Cerebellar cortex (tissue), 1 donor: ENCODE measurements at regions not wholly inside any gene's neighbourhood (a gene's known extent, or its start where the extent isn't known, plus 50 kb on each side); places are given as distances from the start of the nearest gene placed in this dataset.

ENCODE experiments used
- DNase-seq: peaks from one replicate; pipeline ENCODE4 v3.0.0-alpha.2; 2015; ENCODE audit warnings: low spot score

GRCh38 chr13:99911965-99912566 lies 59.5 kb downstream of the ZIC5 start:
- no peak for DNase-seq

GRCh38 chr13:99911069-99911964 lies 60.2 kb downstream of the ZIC5 start:
- DNase-seq = no peak

GRCh38 chr13:99909836-99910619 lies 61.5 kb downstream of the ZIC5 start:
- DNase-seq = no peak

- no peak for DNase-seq
Measured at GRCh38 chr13:99909097-99909835, 62.3 kb downstream of the ZIC5 start.

- DNase-seq = no peak
Measured at GRCh38 chr13:99908140-99908803, 63.3 kb downstream of the ZIC5 start.

GRCh38 chr13:99907627-99908026 lies 63.9 kb downstream of the ZIC5 start:
- no peak for DNase-seq

- no peak for DNase-seq
Measured at GRCh38 chr13:99907038-99907437, 64.5 kb downstream of the ZIC5 start.

- no peak for DNase-seq
Measured at GRCh38 chr13:99905814-99906213, 65.8 kb downstream of the ZIC5 start.

- no peak for DNase-seq
Measured at GRCh38 chr13:99905224-99905623, 66.3 kb downstream of the ZIC5 start.

GRCh38 chr13:99903140-99903539 lies 68.4 kb downstream of the ZIC5 start:
- no peak for DNase-seq

- DNase-seq = no peak
Measured at GRCh38 chr13:99902657-99903056, 68.9 kb downstream of the ZIC5 start.

- DNase-seq = no peak
Measured at GRCh38 chr13:99900960-99901359, 70.6 kb downstream of the ZIC5 start.

GRCh38 chr13:99898421-99898820 lies 73.1 kb downstream of the ZIC5 start:
- peak; percentile 86 for DNase-seq

GRCh38 chr13:99897076-99897440 lies 74.5 kb downstream of the ZIC5 start:
- no peak for DNase-seq

- DNase-seq = no peak
Measured at GRCh38 chr13:99896369-99897075, 75.0 kb downstream of the ZIC5 start.

- DNase-seq = no peak
Measured at GRCh38 chr13:99895444-99896368, 75.9 kb downstream of the ZIC5 start.

- no peak for DNase-seq
Measured at GRCh38 chr13:99894840-99895443, 76.6 kb downstream of the ZIC5 start.

GRCh38 chr13:99894105-99894839 lies 77.3 kb downstream of the ZIC5 start:
- no peak for DNase-seq

- DNase-seq = no peak
Measured at GRCh38 chr13:99893567-99893966, 78.0 kb downstream of the ZIC5 start.
